H1 (cell line): ENCODE measurements at regions not wholly inside any gene's neighbourhood (a gene's known extent, or its start where the extent isn't known, plus 50 kb on each side); places are given as distances from the start of the nearest gene placed in this dataset.

Source experiments
- CTCF ChIA-PET: fragments of 300-600 bp; sonication (Branson Sonifier 250); formaldehyde crosslinking; loops from one replicate; lab custom pipeline; 2021; ENCODE audit not compliant: partially characterized antibody; lab: Charles Lee
- POLR2A ChIA-PET: fragments of 300-600 bp; sonication (Branson Sonifier 250); formaldehyde crosslinking; loops from one replicate; lab custom pipeline; 2021; ENCODE audit warnings: inconsistent platforms; ENCODE audit not compliant: partially characterized antibody; lab: Charles Lee
- DNase-seq, 2 experiments: peaks; one replicate each; pipeline versions ENCODE4 v3.0.0 to v3.0.0-alpha.2; 2010 to 2022; ENCODE audit warnings: low spot score in 2 of 2, low read depth in 1 of 2, mixed read lengths in 1 of 2
- FAIRE-seq: peaks from 2 replicates; lab custom pipeline; 2011; peaks lifted over from hg19 to GRCh38; lab: Jason Lieb, UNC
- H2AFZ ChIP-seq: 2 replicates; pipeline ENCODE4 v1.8.1; 2012; ENCODE audit warnings: low read length, inconsistent platforms
- H2AK5ac ChIP-seq: 2 replicates; pipeline ENCODE4 v1.6.1; 2013; ENCODE audit warnings: low read depth, low read length
- H2BK120ac ChIP-seq: replicated peaks from 2 replicates; pipeline ENCODE3; 2013; ENCODE audit warnings: low read depth, low read length, inconsistent platforms
- H2BK12ac ChIP-seq: 2 replicates; pipeline ENCODE4 v1.6.1; 2013; ENCODE audit warnings: low read depth, low read length
- H2BK15ac ChIP-seq: 2 replicates; pipeline ENCODE4 v1.6.1; 2013; ENCODE audit warnings: low read length
- H2BK20ac ChIP-seq: 2 replicates; pipeline ENCODE4 v1.6.1; 2013; ENCODE audit warnings: low read length
- H2BK5ac ChIP-seq: 2 replicates; pipeline ENCODE4 v1.6.1; 2013; ENCODE audit warnings: low read depth, low read length
- H3K14ac ChIP-seq: 2 replicates; pipeline ENCODE4 v1.6.1; 2013; ENCODE audit warnings: inconsistent platforms; ENCODE audit not compliant: insufficient read length
- H3K18ac ChIP-seq: 2 replicates; pipeline ENCODE4 v1.6.1; 2013; ENCODE audit warnings: low read length; ENCODE audit errors: extremely low read depth
- H3K23ac ChIP-seq: 2 replicates; pipeline ENCODE4 v1.6.1; 2013; ENCODE audit warnings: inconsistent platforms; ENCODE audit not compliant: insufficient read length
- H3K23me2 ChIP-seq: 2 replicates; pipeline ENCODE4 v1.6.1; 2013; ENCODE audit warnings: low read depth, low read length
- H3K27ac ChIP-seq: 2 replicates; pipeline ENCODE4 v1.6.1; 2011; ENCODE audit warnings: low read depth, low read length, inconsistent platforms
- H3K27me3 ChIP-seq, 4 experiments: replicated peaks in 1 of 4; 1 replicate in 1 of 4; 2 replicates in 3 of 4; pipeline versions ENCODE4 v1.6.1 to v1.8.1; 2011 to 2013; ENCODE audit warnings: low read length in 3 of 4, mild to moderate bottlenecking in 3 of 4, inconsistent platforms in 2 of 4, mixed read lengths in 2 of 4, moderate library complexity in 1 of 4; ENCODE audit not compliant: control insufficient read depth in 3 of 4, insufficient read depth in 3 of 4; ENCODE audit errors: extremely low read depth in 1 of 4
- H3K36me3 ChIP-seq, 4 experiments: 2 replicates each; pipeline versions ENCODE4 v1.6.1 to v1.8.1; 2011 to 2013; ENCODE audit warnings: mild to moderate bottlenecking in 4 of 4, low read length in 3 of 4, moderate library complexity in 2 of 4, control low read depth in 1 of 4, inconsistent platforms in 1 of 4; ENCODE audit not compliant: insufficient read depth in 4 of 4, control insufficient read depth in 2 of 4
- H3K4ac ChIP-seq: replicated peaks from 2 replicates; pipeline ENCODE3; 2013; ENCODE audit warnings: low read length, low read depth, mixed read lengths, inconsistent platforms; ENCODE audit not compliant: insufficient read length
- H3K4me1 ChIP-seq, 4 experiments: replicated peaks in 1 of 4; 1 replicate in 1 of 4; 2 replicates in 3 of 4; pipeline versions ENCODE4 v1.6.1 to v1.8.1; 2011 to 2013; ENCODE audit warnings: low read length in 3 of 4, inconsistent platforms in 2 of 4, mixed read lengths in 1 of 4; ENCODE audit not compliant: insufficient read depth in 4 of 4, control insufficient read depth in 3 of 4
- H3K4me2 ChIP-seq, 2 experiments: 2 replicates each; pipeline versions ENCODE4 v1.6.1 to v1.8.1; 2011 to 2013; ENCODE audit warnings: low read depth in 2 of 2, low read length in 2 of 2, control low read depth in 1 of 2, inconsistent platforms in 1 of 2, mild to moderate bottlenecking in 1 of 2; ENCODE audit not compliant: insufficient read depth in 1 of 2
- H3K4me3 ChIP-seq, 4 experiments: fragments of 200-600, 300-600 bp in 1 of 4; sonication (generic), shearing (Covaris generic), sonication (Bioruptor Twin) in 1 of 4; 2 replicates each; pipeline versions ENCODE4 v1.5.1 to v1.8.1; 2011 to 2016; ENCODE audit warnings: low read length in 4 of 4, low read depth in 3 of 4, control low read depth in 2 of 4, inconsistent platforms in 2 of 4, mild to moderate bottlenecking in 2 of 4, mixed read lengths in 1 of 4, moderate library complexity in 1 of 4; ENCODE audit not compliant: insufficient read depth in 2 of 4; ENCODE audit errors: extremely low read depth in 1 of 4
- H3K56ac ChIP-seq: replicated peaks from 2 replicates; pipeline ENCODE3; 2013; ENCODE audit warnings: low read depth, mild to moderate bottlenecking, mixed read lengths, low read length, inconsistent platforms; ENCODE audit not compliant: insufficient read length
- H3K79me1 ChIP-seq: 2 replicates; pipeline ENCODE4 v1.6.1; 2013; ENCODE audit warnings: low read depth, low read length, control low read depth
- H3K79me2 ChIP-seq, 2 experiments: 2 replicates each; pipeline versions ENCODE4 v1.6.1 to v1.8.1; 2012 to 2013; ENCODE audit warnings: low read length in 2 of 2, mild to moderate bottlenecking in 2 of 2, inconsistent platforms in 1 of 2; ENCODE audit not compliant: insufficient read depth in 2 of 2, control insufficient read depth in 1 of 2
- H3K9ac ChIP-seq, 4 experiments: replicated peaks in 1 of 4; 1 replicate in 1 of 4; 2 replicates in 3 of 4; pipeline versions ENCODE4 v1.6.1 to v1.8.1; 2011 to 2013; ENCODE audit warnings: low read depth in 3 of 4, low read length in 3 of 4, control low read depth in 2 of 4, mild to moderate bottlenecking in 2 of 4, moderate library complexity in 2 of 4, inconsistent platforms in 1 of 4; ENCODE audit errors: extremely low read depth in 1 of 4
- H3K9me3 ChIP-seq, 2 experiments: 2 replicates each; pipeline versions ENCODE4 v1.6.1 to v1.8.1; 2012 to 2013; ENCODE audit warnings: mild to moderate bottlenecking in 2 of 2, moderate library complexity in 2 of 2, control low read depth in 1 of 2, inconsistent platforms in 1 of 2, low read depth in 1 of 2, low read length in 1 of 2, mixed read lengths in 1 of 2; ENCODE audit not compliant: insufficient read depth in 2 of 2
- H4K20me1 ChIP-seq, 2 experiments: replicated peaks in 1 of 2; 2 replicates each; pipeline versions ENCODE3 to v1.8.1; 2011 to 2013; ENCODE audit warnings: inconsistent platforms in 2 of 2, low read length in 2 of 2, mild to moderate bottlenecking in 1 of 2; ENCODE audit not compliant: insufficient read depth in 2 of 2, control insufficient read depth in 1 of 2
- H4K5ac ChIP-seq: 2 replicates; pipeline ENCODE4 v1.6.1; 2013; ENCODE audit warnings: low read length, low read depth, mixed read lengths, inconsistent platforms; ENCODE audit not compliant: insufficient read length
- H4K8ac ChIP-seq: 2 replicates; pipeline ENCODE4 v1.8.0; 2013; ENCODE audit warnings: mild to moderate bottlenecking, moderate library complexity, low read length, inconsistent platforms; ENCODE audit not compliant: insufficient read depth; ENCODE audit errors: extremely low read depth
- H4K91ac ChIP-seq: replicated peaks from 2 replicates; pipeline ENCODE3; 2013; ENCODE audit warnings: low read length, mixed read lengths, inconsistent platforms; ENCODE audit not compliant: insufficient read length
- CBX5 ChIP-seq: fragments of 300-800, 300-1000 bp; sonication (generic); IDR thresholded peaks from 2 replicates; pipeline ENCODE4 v1.7.1; 2016; ENCODE audit warnings: antibody characterized with exemption, low read length, low read depth
- CEBPB ChIP-seq: IDR thresholded peaks from 2 replicates; pipeline ENCODE4 v1.6.1; 2012; ENCODE audit warnings: low read depth, low read length
- CREB1 ChIP-seq: IDR thresholded peaks from 2 replicates; pipeline ENCODE4 v1.6.1; 2012; ENCODE audit warnings: inconsistent platforms
- EP300 ChIP-seq, 2 experiments: IDR thresholded peaks; 1 replicate in 1 of 2; 2 replicates in 1 of 2; pipeline ENCODE4 v1.6.1; 2011 to 2012; ENCODE audit warnings: low read depth in 2 of 2, low read length in 2 of 2, mild to moderate bottlenecking in 2 of 2, borderline replicate concordance in 1 of 2, inconsistent platforms in 1 of 2, moderate library complexity in 1 of 2
- HDAC2 ChIP-seq, 2 experiments: fragments of 300-600 bp in 1 of 2; sonication (generic) in 1 of 2; IDR thresholded peaks; 2 replicates each; pipeline ENCODE4 v1.6.1; 2011 to 2012; ENCODE audit warnings: low read depth in 2 of 2, low read length in 2 of 2, mild to moderate bottlenecking in 2 of 2, moderate library complexity in 2 of 2, borderline replicate concordance in 1 of 2, inconsistent platforms in 1 of 2
- KDM1A ChIP-seq: fragments of 200-600, 300-600 bp; sonication (generic); IDR thresholded peaks from 2 replicates; pipeline ENCODE4 v1.7.1; 2016; ENCODE audit warnings: mild to moderate bottlenecking, low read length, borderline replicate concordance
- KDM5A ChIP-seq: fragments of 200-600 bp; IDR thresholded peaks from 2 replicates; pipeline ENCODE4 v1.7.1; 2012; ENCODE audit warnings: mild to moderate bottlenecking, low read length, inconsistent platforms, mixed read lengths
- NANOG ChIP-seq: IDR thresholded peaks from 2 replicates; pipeline ENCODE4 v1.6.1; 2011; ENCODE audit warnings: low read length, low read depth, mild to moderate bottlenecking, inconsistent platforms; ENCODE audit not compliant: insufficient read depth, poor library complexity, severe bottlenecking
- POLR2AphosphoS5 ChIP-seq: IDR thresholded peaks from 2 replicates; pipeline ENCODE4 v1.6.1; 2011; ENCODE audit warnings: low read depth, low read length
- RFX5 ChIP-seq: IDR thresholded peaks from 2 replicates; pipeline ENCODE4 v1.6.1; 2011; ENCODE audit warnings: low read depth, low read length, improper control_type of control experiment, borderline replicate concordance
- SRF ChIP-seq: IDR thresholded peaks from 2 replicates; pipeline ENCODE4 v1.6.1; 2011; ENCODE audit warnings: mild to moderate bottlenecking, low read depth, low read length, moderate library complexity
- TCF12 ChIP-seq: IDR thresholded peaks from 2 replicates; pipeline ENCODE4 v1.6.1; 2011; ENCODE audit warnings: low read depth, mild to moderate bottlenecking, low read length
- TEAD4 ChIP-seq: IDR thresholded peaks from 2 replicates; pipeline ENCODE4 v1.6.1; 2012; ENCODE audit warnings: low read depth, low read length, inconsistent platforms, mixed read lengths
- TF ChIP-seq, protein P1 (sequence below): IDR thresholded peaks from 2 replicates; pipeline ENCODE4 v1.6.1; 2011; ENCODE audit warnings: low read depth, mild to moderate bottlenecking, low read length; ENCODE audit not compliant: insufficient read depth

DNA sequence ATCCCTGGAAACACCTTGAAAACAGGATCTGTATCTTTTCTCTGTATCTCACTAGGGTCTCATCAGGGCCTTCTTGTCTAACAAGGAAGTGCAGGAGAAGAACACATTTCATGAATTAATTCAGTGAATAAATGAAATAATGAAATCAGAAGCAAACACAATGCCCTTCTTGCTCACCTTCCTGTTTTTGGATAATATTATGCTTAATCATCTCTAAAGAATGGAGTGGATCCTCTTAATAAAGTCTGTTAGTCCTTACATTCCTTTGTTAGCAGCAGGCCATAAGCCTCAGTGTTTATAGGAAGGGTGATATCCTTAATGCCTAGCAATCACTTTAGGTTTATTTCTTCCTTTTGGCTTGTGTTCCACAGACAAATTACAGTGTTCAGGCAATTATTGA lies 837.1 kb upstream of the SEMA6A start:
- no peaks in the 10 kb centered on the region for H3K23me2 ChIP-seq
- TF ChIP-seq HDAC2 (IDR thresholded peaks at IDR 0.05; ENCODE audit: borderline replicate concordance in 1 of 2, low read depth in 2 of 2, low read length in 2 of 2), result no peak
- no peak for TF ChIP-seq NANOG
- no peak for TF ChIP-seq EP300 (IDR thresholded peaks at IDR 0.05; ENCODE audit: borderline replicate concordance in 1 of 2, low read depth in 2 of 2, low read length in 2 of 2)
- TF ChIP-seq POLR2AphosphoS5, result no peak
- no peak for TF ChIP-seq SRF
- no peak for TF ChIP-seq CREB1
- no peak for TF ChIP-seq CBX5
- TF ChIP-seq RFX5, result no peak
- no peak for TF ChIP-seq CEBPB
- no peak for TF ChIP-seq KDM1A
- TF ChIP-seq TCF12, result no peak
- no peak for TF ChIP-seq KDM5A
- TF ChIP-seq, protein P1, sequence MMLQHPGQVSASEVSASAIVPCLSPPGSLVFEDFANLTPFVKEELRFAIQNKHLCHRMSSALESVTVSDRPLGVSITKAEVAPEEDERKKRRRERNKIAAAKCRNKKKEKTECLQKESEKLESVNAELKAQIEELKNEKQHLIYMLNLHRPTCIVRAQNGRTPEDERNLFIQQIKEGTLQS, result no peak
- TF ChIP-seq TEAD4, result no peak
- TF ChIP-seq, all 59 proteins: peak for 0
- Histone ChIP-seq H2AFZ (peak overlapping the region; percentile 3; the same call in 1 of the 2 replicates), H3K56ac (no peak overlapping the region), H2AK5ac (no peak overlapping the region), H3K9ac (no peak overlapping the region), H3K4ac (no peak overlapping the region), H4K91ac (no peak overlapping the region), H4K20me1 (no peaks in the 10 kb centered on the region), H2BK5ac (no peak overlapping the region), H3K4me2 (no peak overlapping the region), H4K8ac (no peak overlapping the region), H2BK12ac (no peak overlapping the region), H3K18ac (no peak overlapping the region), H3K4me1 (no peaks in the 10 kb centered on the region), H4K5ac (no peak overlapping the region), H2BK20ac (no peak overlapping the region), H3K36me3 (no peaks in the 10 kb centered on the region), H3K9me3 (no peaks in the 10 kb centered on the region), H3K27me3 (no peaks in the 10 kb centered on the region), H2BK15ac (no peak overlapping the region), H3K27ac (no peak overlapping the region), H3K79me2 (no peaks in the 10 kb centered on the region), H3K23ac (no peak overlapping the region), H2BK120ac (no peak overlapping the region), H3K14ac (no peak overlapping the region), H3K4me3 (no peak overlapping the region), H3K79me1 (no peaks in the 10 kb centered on the region)
- no peak for FAIRE-seq
- DNase-seq, result no peak
- ChIA-PET POLR2A (no interaction called here), CTCF (interaction anchor here (1.8 kb wide), 1 partner anchor 43 kb away, joined by 3 read pairs; no protein-coding TSS in a partner anchor)
